GM19328 (cell line): ENCODE measurements at regions not wholly inside any gene's neighbourhood (a gene's known extent, or its start where the extent isn't known, plus 50 kb on each side); places are given as distances from the start of the nearest gene placed in this dataset.
"Not testable (repeated sequence)": the region's sequence is repeated elsewhere in the genome, so short reads cannot be mapped to it uniquely, and the experiment has no call there.

Experiments used
- ATAC-seq: cut with Tn5 transposase; IDR thresholded peaks from one replicate; pipeline ENCODE4 v1.9.1; 2021; ENCODE audit warnings: mild to moderate bottlenecking, moderate library complexity; ENCODE audit not compliant: unreplicated experiment

DNA sequence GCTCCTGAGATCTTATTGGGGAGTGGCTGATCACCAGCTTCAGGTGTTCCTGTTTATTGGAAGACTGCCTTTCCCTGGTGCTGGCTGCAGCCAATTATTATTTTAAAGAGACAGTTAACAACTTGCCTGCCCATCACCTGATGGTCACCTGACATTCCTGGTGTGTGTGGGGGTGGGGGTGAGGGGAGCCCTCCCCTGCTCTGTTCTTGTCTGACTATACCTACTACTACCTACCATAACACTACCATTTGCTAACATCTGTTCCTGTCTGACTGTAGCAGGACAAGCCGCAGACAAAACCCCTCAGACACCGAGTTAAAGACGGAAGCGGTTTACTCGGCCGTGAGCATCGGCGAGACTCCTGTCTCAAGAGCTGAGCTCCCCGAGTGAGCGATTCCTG is 54.9 kb upstream of the NBPF3 start:
- ATAC-seq: no peak

DNA sequence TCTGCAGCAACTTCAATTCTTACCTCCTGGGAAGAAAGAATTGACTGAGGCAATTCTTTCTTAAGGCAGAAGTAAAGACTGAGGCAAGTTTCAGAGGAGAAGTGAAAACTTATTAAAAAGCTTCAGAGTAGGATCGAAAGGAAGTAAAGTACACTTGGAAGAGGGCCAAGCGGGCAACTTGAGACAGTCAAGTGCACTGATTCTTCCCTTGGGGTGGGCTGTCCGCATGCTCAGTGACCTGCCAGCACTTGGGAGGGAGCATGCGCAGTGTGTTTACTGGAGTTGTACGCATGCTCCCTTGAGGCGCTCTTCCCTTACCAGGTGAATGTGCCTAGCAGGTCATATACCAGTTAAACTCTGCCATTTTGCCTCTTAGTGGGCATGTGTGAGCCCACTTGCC is 55.3 kb upstream of the NBPF3 start:
- ATAC-seq: no peak

DNA sequence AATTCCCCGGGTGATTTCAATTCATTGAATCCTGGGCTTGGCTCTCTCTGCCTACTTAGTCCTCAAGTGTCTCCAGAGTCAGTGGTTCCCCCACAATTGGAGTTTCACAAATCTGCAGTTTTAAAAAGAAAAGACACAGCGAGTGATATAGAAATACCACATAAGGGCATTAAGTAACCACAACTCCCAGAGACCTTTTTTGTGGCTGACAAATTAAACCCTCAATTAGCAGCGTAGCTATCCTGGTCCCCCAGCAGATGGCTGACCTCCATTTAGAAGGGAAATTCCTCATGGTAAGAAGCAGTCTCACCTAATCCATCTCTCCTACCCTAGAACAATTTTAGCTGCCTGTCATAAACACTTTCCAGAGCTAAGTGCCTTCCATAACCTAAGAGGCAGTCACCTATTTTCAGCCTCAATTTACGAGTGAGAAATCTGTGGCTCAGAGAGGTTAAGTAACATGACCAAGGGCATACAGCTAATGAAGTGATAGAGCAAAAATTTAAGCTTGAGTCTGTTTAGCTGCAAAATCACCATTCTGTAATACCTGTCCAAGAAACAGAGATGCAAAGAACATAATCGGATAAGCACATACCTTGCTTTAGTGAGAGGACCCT is 56.0 kb upstream of the NBPF3 start:
- no peak for ATAC-seq

DNA sequence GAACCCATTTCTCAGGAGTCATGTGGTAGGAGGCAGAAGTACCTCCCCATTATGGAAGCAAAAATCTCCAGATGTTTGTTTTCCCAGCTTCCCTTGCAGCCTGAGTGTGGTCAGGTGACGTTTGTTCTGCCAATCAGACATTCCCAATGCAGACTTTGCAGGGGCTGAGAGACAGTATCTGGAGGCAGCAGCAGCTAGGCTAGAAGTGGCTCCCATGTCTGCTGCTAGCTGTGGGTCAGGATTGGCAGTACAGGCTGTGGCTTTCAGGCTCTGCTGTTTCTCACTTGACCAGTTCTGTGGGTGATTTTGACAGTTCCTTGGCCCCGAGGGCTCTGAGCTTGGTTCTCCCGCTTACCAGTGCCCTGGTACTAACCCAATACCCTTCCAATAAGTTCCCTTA is 58.6 kb upstream of the NBPF3 start:
- ATAC-seq: no peak

DNA sequence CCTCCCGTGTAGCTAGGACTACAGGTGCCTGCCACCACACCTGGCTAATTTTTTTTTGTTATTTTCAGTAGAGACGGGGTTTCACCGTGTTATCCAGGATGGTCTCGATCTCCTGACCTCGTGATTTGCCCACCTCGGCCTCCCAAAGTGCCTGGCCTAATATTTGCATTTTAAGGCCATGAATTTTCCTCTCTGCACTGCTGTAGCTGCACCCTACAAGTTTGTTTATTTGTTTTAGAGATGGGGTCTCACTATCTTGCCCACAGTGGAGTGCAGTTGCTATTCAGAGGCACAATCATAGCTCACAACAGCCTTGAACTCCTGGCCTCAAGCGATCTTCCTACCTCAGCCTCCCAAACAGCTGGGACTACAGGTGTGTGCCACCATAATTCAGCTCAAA is 59.8 kb upstream of the NBPF3 start:
- not testable (repeated sequence) for ATAC-seq

DNA sequence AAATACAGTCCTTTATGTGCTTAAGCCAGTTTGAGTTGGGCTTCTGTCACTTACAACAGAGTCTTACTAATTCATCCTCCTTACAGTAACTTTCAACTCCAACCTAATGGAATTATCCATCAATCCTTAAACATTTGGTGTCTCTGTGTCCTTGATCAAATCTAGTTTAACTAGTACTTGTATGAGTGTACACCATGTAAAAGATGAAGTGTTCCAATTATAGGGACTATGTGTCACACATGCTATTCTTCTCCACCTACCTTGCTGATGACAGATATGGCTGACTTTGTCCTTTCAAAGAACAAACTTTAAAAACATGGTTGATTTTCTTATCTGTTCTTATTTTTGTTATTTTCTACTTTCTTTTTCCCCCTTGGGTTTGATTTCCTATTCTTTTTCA is 60.4 kb upstream of the NBPF3 start:
- ATAC-seq: no peak

DNA sequence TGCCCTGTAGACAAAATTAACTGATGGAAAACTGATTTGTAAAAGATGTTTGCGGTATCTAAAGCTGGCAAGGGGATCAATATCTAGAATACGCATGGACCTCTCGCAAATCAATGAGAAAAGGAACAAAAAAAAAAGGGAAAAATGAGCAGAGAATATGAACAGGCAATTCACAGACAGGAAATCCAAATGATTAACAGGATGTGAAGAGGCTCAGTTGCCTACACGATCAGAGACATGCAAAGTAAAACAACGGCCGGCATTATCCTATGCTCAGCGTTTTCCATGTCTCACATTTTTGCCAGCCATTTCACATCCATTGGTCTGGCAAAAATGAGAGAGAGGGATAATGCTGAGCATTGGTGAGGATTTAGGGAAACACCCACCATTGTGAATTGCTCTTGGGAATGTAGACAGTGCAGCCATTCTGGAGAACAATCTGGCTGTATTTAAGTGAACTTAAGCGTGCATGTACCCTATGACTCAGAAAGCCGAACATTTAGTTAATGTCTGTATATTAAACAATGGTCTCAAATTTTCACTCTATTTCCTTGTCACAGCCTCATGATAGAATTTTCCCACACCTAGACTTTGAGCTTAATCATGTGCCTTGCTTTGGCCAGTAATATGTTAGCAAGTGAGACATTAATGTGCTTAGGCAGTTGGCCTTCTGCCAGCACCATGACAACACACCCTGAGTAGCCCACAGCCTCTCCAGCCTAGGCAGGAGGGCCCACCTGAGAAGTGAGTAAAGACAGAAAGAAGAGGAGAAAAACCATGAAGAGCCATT is 61.0 kb upstream of the NBPF3 start:
- no peak for ATAC-seq

DNA sequence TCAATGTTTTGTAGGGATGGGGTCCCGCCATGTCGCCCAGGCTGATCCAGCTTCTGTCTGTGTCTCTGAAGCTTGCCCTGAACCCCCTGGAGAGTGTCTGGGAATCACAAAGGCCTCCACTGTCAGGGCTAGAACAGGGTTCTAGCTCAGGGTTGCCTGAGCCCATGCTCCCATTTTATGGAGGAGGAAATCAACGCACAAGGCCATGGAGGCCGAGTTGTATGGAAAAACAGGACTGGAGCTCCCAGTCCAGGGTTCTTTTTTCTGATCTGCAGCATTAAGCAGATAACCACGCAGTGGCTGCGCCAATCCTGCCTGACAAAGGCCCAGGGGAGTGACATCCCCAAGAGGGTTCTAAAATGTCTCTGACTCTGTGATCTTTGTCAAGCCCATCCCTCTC is 67.6 kb upstream of the NBPF3 start:
- ATAC-seq: no peak

DNA sequence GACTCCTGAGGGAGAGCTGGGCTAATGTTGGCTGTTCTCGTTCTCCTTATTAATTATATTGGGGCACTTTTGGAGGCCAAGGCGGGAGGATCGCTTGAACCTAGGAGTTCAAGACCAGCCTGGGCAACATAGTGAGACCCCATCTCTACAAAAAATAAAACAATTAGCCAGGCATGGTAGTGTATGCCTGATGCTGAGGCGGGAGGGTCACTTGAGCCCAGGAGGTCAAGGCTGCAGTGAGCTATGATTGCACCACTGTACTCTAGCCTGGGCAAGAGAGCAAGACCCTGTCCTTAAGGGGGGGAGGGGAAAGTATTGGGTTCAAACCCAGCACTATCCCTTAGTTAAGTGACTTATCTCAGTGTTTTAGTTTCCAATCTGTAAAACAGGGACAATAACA is 70.0 kb upstream of the NBPF3 start:
- ATAC-seq: no peak

DNA sequence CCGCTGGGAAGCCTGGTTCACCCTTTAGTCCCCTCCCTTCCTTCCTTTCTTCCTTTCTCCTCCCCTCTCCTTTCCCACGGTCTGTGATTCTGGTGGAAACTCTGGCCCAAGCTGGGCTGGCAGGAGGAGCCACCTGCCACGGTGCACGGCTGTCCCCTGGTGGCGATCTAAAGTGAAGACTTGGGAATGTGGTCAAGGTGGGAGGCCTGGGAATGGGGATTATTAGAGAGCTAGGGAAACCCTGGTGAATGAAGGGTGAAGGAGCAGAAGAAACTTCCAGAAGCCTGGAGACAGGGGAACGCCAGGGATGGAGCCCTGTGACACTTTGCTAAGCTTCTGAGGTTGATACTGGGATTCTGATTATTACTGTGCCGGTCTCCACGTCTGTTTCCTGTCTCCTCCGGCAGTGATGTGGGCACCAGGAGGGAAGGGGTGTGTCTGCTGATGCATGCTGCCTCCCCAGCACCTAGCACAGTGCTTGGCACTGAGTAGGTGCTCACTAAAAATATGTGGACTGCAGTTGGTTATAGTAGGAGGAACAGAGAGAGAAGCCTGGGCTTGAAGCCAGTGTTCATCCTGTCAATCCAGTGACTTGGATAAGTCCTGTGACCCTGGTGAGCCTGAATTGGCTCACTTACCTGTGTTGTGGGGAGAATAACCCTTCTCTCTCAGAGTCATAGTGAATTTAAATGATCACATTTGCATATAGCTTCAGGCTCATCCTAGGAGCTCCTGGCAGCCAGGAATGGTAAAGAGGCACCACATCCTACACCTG is 71.2 kb upstream of the NBPF3 start:
- no peak for ATAC-seq

DNA sequence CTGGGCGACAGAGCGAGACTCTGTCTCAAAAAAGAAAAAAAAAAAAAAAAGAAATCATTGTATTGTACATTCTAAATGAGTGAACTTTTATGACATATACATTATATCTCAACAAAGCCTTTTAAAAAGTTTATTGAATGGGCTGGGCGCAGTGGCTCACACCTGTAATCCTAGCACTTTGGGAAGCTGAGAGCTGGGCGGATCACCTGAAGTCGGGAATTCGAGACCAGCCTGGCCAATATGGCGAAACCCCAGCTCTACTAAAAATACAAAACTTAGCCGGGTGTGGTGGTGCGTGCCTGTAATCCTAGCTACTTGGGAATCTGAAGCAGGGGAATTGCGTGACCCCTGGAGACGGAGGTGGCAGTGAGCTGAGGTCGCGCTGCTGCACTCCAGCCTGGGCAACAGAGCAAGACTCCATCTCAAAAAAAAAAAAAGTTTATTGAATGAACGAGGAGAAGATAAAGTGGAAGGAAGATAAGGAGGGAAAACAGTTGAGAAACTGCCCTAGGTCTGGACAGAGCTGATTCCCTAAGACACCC is 71.9 kb upstream of the NBPF3 start:
- not testable (repeated sequence) for ATAC-seq

DNA sequence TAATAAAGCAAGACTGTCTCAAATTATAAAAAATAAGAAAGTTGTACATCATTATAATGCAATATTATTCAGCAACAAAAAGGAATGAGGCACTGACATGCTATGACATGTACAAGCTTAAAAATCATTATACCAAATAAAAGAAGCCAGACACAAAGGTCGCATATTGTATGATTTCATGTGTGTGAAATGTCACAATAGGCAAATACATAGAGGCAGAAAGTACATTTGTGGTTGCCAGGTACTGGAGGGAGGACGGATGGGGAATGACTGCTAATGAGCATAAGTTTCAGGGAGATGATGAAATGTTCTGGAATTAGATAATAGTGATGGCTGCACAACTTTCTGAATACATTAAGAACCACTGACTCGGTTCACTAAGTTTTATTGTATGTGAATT is 73.6 kb upstream of the NBPF3 start:
- no peak for ATAC-seq

DNA sequence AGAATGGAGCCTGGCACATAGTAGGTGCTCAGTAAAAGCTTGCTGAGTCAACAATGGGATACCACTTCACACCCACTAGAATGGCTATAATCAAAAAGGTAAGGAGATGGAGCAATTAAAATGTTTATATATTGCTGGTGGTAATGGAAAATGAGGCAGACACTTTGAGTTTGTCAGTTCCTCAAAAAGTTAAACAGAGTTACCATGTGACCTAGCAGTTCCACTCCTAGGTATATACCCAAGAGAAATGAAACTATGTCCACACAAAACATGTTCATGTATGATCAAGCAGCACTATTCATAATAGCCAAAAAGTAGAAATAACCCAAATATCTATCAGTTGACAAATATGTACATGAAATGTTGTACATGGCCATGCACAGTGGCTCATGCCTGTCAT is 74.8 kb upstream of the ECE1 start:
- no peak for ATAC-seq

DNA sequence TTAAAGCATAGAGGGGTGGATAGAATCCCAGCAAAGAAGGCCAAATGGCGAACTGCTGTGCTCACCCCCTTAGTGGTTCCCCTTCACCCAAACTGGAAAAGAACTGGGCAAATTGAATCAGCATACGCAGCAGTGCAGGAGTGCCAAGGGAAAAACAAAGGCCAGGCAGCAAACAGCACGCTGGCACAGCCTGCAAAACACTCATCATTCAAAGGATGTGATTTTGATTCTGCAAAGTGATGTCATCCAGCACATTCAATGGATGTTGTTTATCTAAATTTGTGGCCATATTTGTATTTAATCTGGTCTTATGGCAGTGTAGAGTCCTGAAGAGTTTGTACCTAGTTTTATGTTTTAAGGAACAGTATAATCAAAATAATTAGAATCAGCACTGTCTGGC is 71.8 kb upstream of the ECE1 start:
- ATAC-seq: no peak

DNA sequence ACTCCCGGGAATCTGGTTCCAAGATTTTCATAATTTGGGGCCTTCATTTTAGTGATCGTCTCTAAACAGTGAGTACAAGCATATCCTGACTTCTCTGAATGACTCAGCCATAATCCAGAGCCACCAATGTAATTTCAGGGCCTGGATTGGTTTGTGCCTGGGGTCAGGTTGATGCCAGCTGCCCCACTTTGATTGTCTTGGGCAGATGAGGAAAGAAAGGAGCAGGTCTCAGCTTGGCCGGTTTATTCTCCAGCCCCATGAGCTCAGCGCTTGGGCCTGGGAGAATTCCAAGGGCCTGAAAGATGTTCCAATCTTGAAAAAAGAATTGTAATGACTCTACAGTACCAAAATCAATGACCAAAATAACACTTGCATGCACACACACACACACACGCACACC is 71.2 kb upstream of the ECE1 start:
- ATAC-seq: no peak

DNA sequence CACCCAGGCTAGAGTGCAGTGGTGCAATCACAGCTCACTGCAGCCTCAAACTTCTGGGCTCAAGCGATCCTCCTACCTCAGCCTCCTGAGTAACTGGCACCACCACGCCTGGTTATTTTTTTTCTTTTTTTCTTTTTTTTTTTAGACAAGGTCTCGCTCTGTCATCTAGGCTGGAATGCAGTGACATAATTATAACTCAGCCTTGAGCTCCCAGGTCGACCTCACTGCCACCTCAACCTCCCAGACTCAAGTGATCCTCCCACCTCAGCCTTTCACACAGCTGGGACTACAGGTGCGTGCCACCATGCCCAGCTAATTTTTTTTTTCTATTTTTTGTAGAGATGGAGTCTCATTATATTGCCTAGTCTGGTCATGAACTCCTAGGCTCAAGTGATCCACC is 66.9 kb upstream of the ECE1 start:
- no peak for ATAC-seq

DNA sequence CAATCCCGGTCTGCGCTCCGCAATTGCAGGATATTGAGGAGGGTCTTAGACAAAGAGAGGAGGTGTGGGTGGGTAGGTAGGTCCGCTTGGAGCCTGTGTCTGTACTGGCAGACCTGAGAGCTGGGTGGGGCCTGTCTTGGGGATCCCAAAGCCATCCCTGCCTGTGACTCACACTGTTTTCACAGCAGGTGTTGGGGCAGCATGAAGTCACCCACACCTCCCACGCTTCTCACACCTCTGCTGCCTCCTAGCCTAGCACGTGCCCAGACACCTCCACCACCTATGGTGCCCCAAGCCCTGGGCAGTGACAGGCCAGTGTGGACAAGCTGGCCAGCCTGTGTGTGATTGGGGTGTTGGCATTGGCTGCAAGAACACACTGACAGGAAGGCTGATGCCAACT is 65.7 kb upstream of the ECE1 start:
- ATAC-seq: no peak

DNA sequence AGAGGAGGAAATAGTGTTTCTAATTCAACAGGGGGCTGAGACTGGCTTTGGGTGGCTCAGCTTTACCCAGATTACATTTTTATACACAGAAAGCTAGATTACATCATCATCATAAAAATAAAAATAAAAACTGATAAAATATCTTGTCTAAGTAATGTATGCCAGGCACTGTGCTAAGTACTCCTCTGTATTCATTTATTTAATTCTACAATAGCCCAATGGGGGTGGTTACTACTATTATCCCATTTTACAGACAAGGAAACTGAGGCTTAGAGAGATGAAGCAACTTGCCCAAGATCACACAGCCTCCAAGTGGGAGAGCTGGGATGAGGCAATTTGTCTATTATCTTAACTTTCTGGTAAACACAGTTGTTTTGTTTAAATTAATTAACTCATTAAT is 62.3 kb upstream of the ECE1 start:
- ATAC-seq: no peak

DNA sequence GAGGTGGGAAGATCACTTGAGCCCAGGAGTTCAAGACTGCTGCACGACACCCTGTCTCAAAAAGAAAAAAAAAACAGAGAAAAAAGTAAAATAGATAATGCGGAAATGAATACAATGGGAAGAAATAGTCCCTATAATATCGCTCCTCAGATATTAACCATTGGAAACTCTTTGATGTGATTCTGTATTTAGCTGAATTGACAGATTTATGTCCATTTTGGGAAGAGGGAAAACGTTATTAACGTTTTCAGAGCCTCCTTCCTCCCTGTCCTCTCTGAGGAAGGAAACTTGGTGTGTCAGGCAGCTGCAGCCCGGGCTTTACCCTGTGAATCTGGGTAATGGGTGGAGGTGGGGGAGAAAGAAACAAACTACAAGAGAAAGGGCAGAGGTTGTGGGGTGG is 61.6 kb upstream of the ECE1 start:
- no peak for ATAC-seq

DNA sequence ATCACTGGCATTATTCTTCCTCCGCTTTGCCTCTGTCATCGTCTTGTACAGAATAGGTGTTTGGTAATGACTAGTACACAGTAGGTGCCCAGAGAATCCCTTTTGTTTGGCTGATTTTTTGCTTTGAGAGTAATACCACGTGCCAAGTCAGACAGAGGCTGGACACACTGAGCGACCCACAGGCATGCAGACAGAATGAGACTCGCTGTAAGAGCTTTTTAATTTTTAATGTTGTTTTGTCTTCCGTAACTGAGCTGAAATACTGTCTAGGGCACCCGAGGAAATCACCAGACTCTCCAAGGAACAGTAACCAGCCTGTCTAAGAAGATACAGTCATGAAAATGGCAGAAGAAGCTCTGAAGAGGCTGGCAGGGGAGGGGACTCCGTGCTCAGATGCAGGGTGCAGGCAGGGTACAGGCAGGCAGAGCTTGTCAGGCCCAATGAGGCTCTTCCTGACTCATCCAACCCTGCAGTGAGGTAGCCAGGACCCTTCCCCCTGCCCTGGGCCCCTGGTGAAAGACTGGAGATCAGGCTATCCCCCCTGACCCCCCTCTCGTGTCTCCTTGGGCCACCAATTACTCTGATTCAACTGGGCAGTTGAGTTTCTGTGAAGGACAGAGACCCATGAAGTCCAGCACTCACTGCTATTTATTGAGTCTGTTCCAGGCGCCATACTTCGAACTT is 60.1 kb upstream of the ECE1 start:
- no peak for ATAC-seq

DNA sequence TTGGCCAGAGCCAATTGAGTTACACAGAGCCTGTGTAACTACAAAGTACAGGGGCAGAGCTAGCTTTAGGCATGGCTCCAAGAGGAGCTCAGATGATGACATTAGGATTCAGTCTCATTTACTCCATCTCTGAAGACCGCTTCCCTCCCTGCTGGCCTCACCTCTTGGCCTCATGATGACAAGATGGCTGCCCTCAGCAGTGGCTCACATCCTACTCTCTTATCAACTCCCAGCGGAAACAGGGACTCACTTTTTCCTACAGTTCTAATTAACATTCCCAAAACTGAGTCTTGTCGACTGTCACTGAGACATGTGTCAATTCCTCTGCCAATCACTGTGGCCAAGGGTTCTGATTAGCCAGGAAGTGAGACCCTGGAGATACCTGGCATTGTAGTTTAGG is 59.4 kb upstream of the ECE1 start:
- ATAC-seq: no peak
